NCI-H2227 treated with DMSO at 0.1 percent for 48 hours (cell line): ENCODE measurements at regions not wholly inside any gene's neighbourhood (a gene's known extent, or its start where the extent isn't known, plus 50 kb on each side); places are given as distances from the start of the nearest gene placed in this dataset.

Experiments used
- DNase-seq: peaks from one replicate; lab custom pipeline; 2025; lab: John Stamatoyannopoulos, UW

DNA sequence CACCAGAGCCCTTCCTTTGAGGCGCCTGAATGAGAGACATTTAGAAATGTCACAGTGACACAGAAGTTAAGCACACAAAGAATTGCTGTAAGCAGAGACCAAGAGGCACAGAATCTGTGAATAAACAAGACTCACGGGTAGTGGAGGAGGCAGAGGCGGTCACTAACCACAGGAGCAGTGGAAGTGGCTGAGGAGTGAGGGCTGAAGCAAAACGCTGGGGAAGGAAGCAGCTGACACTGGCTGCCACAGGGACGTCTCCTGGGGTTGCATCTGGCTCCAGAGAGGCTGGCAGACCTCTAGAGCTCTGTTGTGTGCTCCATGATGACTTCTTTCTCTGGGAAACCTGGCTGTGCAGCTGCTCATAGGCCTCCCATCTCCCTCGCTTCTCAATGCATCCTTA, 65.0 kb upstream of the SLC2A12 start:
- DNase-seq, result peak; percentile 28

DNA sequence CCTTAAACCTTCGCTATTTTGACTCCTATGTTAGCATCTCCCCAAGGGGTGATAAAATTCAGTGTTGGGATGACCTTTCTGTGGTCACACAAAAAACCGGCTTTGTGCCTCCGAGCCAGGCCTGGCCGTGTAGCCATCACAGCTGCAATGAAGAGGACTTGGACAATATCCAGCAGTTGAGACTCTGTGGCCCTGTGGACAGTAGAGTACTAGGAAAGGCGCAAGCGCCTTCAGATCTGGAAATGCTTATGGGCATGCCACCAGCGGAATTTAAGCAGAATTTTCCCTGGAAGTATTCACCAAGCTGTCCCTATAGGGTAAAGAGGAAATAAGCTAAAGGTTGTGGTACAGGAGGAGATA, 63.3 kb upstream of the SLC2A12 start:
- no peak for DNase-seq

- no peak for DNase-seq
Measured at GRCh38 chr6:134114918-134115714, 62.7 kb upstream of the SLC2A12 start.

DNA sequence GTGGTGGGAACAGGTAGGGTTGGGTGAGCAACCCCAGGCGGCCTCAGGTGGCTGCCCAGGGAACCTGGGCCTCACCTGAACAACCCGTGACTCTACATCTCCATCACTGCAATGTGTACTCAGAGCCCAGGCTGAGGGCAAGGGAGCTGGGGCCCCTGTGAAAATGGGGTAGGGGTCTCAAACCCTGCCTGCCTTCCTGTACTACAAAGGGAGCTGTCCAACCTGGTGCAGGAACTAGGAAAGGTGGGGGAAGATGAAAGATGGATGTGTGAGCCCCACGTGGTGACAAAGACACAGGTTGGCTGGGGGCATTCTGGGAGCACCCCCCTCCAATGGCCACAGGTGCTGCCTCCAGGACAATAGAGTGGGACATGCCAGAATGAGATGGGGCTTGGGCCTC, 62.1 kb upstream of the SLC2A12 start:
- DNase-seq, result no peak

GRCh38 chr6:134111726-134112125, 59.3 kb upstream of the SLC2A12 start:
- DNase-seq, result no peak

DNA sequence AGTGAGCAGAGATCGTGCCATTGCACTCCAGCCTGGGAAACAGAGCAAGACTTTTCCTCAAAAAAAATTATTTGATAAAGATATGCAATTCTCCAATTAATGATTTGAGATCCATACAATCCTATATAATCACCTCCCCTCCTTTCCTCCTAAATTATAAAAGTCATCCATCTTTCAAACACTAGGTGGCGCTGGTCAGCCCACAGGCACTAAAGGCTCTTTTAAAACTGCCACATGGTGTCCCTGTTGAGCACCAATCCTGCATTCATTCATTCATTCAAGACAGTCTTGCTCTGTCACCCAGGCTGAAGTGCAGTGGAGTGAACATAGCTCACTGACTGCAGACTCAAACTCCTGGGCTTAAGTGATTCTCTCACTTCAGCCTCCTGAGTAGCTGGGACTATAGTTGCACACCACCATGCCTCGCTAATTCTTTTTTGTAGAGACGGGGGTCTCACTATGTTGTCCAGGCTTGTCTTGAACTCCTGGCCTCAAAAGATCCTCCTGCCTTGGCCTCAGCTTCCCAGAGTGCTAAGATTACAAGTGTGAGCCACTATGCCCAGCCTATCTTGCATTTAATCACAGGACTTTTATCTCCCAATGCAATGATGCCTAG, 58.7 kb upstream of the SLC2A12 start:
- no peak for DNase-seq

- DNase-seq, result no peak
Measured at GRCh38 chr6:134106702-134107101, 54.3 kb upstream of the SLC2A12 start.

DNA sequence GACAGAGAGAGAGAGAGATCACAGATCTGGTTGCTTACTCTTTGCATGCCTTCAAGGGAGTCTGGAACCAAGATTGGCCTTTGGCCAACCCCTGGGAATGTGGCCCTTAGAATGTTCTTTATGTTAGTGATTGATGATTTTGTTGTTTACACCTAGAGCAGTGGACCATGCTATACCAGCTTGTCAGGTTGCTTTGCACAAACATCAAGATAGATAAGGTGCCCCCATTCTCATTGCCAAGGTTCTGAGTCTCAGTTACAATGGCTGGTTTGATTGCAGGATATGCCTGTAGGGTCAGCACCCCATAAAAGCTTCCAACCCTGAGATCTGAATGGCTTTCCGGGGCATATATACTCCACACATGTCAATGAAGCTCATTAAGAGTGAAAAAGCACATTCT, 53.5 kb upstream of the SLC2A12 start:
- no peak for DNase-seq

- DNase-seq, result no peak
Measured at GRCh38 chr6:134103006-134103405, 50.6 kb upstream of the SLC2A12 start.
